Ascending aorta (tissue), 2 donors: ENCODE measurements at regions not wholly inside any gene's neighbourhood (a gene's known extent, or its start where the extent isn't known, plus 50 kb on each side); places are given as distances from the start of the nearest gene placed in this dataset.
"Not testable (repeated sequence)": the region's sequence is repeated elsewhere in the genome, so short reads cannot be mapped to it uniquely, and the experiment has no call there.

Experiments
- DNase-seq, 2 donors: peaks; one replicate each; pipeline ENCODE4 v3.0.0-alpha.2; 2019; ENCODE audit warnings: low spot score in 2 of 2
- H3K27ac ChIP-seq, 2 donors: fragments of 200-600 bp; sonication (generic); one replicate each; pipeline ENCODE4 v1.5.1; 2016 to 2017; ENCODE audit warnings: mild to moderate bottlenecking in 1 of 2
- H3K27me3 ChIP-seq: fragments of 200-600 bp; sonication (generic); one replicate; pipeline ENCODE4 v1.5.1; 2017
- H3K36me3 ChIP-seq, 2 donors: fragments of 200-600 bp; sonication (generic); one replicate each; pipeline ENCODE4 v1.5.1; 2016
- H3K4me1 ChIP-seq, 2 donors: fragments of 200-600 bp; sonication (generic); one replicate each; pipeline ENCODE4 v1.5.1; 2016 to 2017; ENCODE audit warnings: mild to moderate bottlenecking in 1 of 2
- H3K4me3 ChIP-seq, 2 donors: fragments of 200-600 bp; sonication (generic); one replicate each; pipeline ENCODE4 v1.5.1; 2016 to 2017; ENCODE audit warnings: mild to moderate bottlenecking in 1 of 2
- H3K9me3 ChIP-seq, 2 donors: fragments of 200-600 bp; sonication (generic); one replicate each; pipeline ENCODE4 v1.5.1; 2016
- intact Hi-C: fragments of 100-400 bp; cut with DNase I; formaldehyde crosslinking; loops from one replicate; pipeline ENCODE4 v1.15.1; 2023
- TF ChIP-seq, protein P1 (sequence below), 3 experiments: fragments of 200-600 bp in 2 of 3; fragments of 450-650 bp in 1 of 3; sonication (generic) in 2 of 3; IDR thresholded peaks; one replicate each; pipeline ENCODE4 v1.5.1; 2016 to 2019; ENCODE audit warnings: antibody characterized with exemption in 3 of 3, mild to moderate bottlenecking in 1 of 3, moderate library complexity in 1 of 3

DNA sequence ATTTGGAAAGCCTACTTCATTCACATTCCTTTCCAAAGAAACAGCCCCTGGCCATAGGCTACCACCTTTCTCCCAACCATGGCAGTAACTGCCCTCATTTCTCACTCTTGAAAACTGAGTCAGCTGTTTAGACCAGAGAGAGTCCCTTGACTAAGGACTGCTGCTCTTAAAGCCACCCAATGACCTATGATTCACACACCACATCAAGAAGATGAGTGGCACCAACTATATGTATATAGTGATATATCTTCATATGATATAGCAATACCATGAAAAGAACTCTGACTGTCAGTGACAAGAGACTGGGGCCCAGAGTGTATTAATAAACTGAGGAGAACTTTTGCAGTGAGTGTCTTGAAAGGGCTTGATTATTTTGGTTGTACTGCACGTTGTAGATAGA is 404.5 kb upstream of the ASIC2 start:
- intact Hi-C loops: no loop called here
- TF ChIP-seq, protein P1, sequence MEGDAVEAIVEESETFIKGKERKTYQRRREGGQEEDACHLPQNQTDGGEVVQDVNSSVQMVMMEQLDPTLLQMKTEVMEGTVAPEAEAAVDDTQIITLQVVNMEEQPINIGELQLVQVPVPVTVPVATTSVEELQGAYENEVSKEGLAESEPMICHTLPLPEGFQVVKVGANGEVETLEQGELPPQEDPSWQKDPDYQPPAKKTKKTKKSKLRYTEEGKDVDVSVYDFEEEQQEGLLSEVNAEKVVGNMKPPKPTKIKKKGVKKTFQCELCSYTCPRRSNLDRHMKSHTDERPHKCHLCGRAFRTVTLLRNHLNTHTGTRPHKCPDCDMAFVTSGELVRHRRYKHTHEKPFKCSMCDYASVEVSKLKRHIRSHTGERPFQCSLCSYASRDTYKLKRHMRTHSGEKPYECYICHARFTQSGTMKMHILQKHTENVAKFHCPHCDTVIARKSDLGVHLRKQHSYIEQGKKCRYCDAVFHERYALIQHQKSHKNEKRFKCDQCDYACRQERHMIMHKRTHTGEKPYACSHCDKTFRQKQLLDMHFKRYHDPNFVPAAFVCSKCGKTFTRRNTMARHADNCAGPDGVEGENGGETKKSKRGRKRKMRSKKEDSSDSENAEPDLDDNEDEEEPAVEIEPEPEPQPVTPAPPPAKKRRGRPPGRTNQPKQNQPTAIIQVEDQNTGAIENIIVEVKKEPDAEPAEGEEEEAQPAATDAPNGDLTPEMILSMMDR (IDR thresholded peaks at IDR 0.05): no peak
- H3K9me3 ChIP-seq: no peaks in the 10 kb centered on the region
- DNase-seq: no peak
- H3K4me3 ChIP-seq: no peak overlapping the region
- H3K36me3 ChIP-seq: no peaks in the 10 kb centered on the region
- no peaks in the 10 kb centered on the region for H3K4me1 ChIP-seq
- no peaks in the 10 kb centered on the region for H3K27me3 ChIP-seq
- no peak overlapping the region for H3K27ac ChIP-seq

- no peaks in the 10 kb centered on the region for H3K4me1 ChIP-seq
Observed at GRCh38 chr17:33701910-33702309, 408.8 kb upstream of the ASIC2 start.

GRCh38 chr17:33704856-33705255 is 411.8 kb upstream of the ASIC2 start:
- intact Hi-C loops: no loop called here
- no peaks in the 10 kb centered on the region for H3K9me3 ChIP-seq
- H3K36me3 ChIP-seq: no peaks in the 10 kb centered on the region
- H3K27ac ChIP-seq: no peak overlapping the region
- H3K27me3 ChIP-seq: no peaks in the 10 kb centered on the region
- TF ChIP-seq, protein P1 (IDR thresholded peaks at IDR 0.05): no peak
- H3K4me3 ChIP-seq: no peak overlapping the region
- no peak for DNase-seq
- H3K4me1 ChIP-seq: no peaks in the 10 kb centered on the region

More at GRCh38 chr17:33701910-33702309, 408.8 kb upstream of the ASIC2 start:
- intact Hi-C loops: no loop called here
- TF ChIP-seq, protein P1 (IDR thresholded peaks at IDR 0.05): no peak
- Histone ChIP-seq H3K9me3 (no peaks in the 10 kb centered on the region), H3K27me3 (no peaks in the 10 kb centered on the region), H3K36me3 (no peaks in the 10 kb centered on the region), H3K4me3 (no peak overlapping the region), H3K27ac (no peak overlapping the region)
- no peak for DNase-seq

GRCh38 chr17:33709881-33710280 is 416.8 kb upstream of the ASIC2 start:
- no peak overlapping the region for H3K4me3 ChIP-seq
- no peaks in the 10 kb centered on the region for H3K9me3 ChIP-seq
- H3K27me3 ChIP-seq: no peaks in the 10 kb centered on the region
- H3K4me1 ChIP-seq: no peaks in the 10 kb centered on the region
- TF ChIP-seq, protein P1 (IDR thresholded peaks at IDR 0.05): no peak
- H3K27ac ChIP-seq: no peak overlapping the region
- no peak for DNase-seq
- intact Hi-C loops: no loop called here
- no peaks in the 10 kb centered on the region for H3K36me3 ChIP-seq

GRCh38 chr17:33712120-33712519 is 419.0 kb upstream of the ASIC2 start:
- DNase-seq: no peak
- H3K36me3 ChIP-seq: no peaks in the 10 kb centered on the region
- no peaks in the 10 kb centered on the region for H3K27me3 ChIP-seq
- no peak overlapping the region for H3K27ac ChIP-seq
- H3K4me1 ChIP-seq: no peaks in the 10 kb centered on the region
- no peak overlapping the region for H3K4me3 ChIP-seq
- TF ChIP-seq, protein P1 (IDR thresholded peaks at IDR 0.05): no peak
- intact Hi-C loops: no loop called here
- H3K9me3 ChIP-seq: no peaks in the 10 kb centered on the region

GRCh38 chr17:33716957-33717356 is 423.9 kb upstream of the ASIC2 start:
- H3K36me3 ChIP-seq: no peaks in the 10 kb centered on the region
- TF ChIP-seq, protein P1 (IDR thresholded peaks at IDR 0.05): no peak
- H3K4me3 ChIP-seq: no peak overlapping the region
- H3K9me3 ChIP-seq: no peaks in the 10 kb centered on the region
- H3K27me3 ChIP-seq: no peaks in the 10 kb centered on the region
- H3K4me1 ChIP-seq: no peaks in the 10 kb centered on the region
- DNase-seq: no peak
- intact Hi-C loops: no loop called here
- H3K27ac ChIP-seq: no peak overlapping the region

- H3K9me3 ChIP-seq, H3K27ac ChIP-seq, intact Hi-C loops, H3K27me3 ChIP-seq, DNase-seq, H3K36me3 ChIP-seq, H3K4me3 ChIP-seq, H3K4me1 ChIP-seq: not testable (repeated sequence)
Observed at GRCh38 chr17:33723736-33724135, 430.6 kb upstream of the ASIC2 start.
